ENCODE measurements at regions not wholly inside any gene's neighbourhood (a gene's known extent, or its start where the extent isn't known, plus 50 kb on each side); places are given as distances from the start of the nearest gene placed in this dataset.

DNA sequence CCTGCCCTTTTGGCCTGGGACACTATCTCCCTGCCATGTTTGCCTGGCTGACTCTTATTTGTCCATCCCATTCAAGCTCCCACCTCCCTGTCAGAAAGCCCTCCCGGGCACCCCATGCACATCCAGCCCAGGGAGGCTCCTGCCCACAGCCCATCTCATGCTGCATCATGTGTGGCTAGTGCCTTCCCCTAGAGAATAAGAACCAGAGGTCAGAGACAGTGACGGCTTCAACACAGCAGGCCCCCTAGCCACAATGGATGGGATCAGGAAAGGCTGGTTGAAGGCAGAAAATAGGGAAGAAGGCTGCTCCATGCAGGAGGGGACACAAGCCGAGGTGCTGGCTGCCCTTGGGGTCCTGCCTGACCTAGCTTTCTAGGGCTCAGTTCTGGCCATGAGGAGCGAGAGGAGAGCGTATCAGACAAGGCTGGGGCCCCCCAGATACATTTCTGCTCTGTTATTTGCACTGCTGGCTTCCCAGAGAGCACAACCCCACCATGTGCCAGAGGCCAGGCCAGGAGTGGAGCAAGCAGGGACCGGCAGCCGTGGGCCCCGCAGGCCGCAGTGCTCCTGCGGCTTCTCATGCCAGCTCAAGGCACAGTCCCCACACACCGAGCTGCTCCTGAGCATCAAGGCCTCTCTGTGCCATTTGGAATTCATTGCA is 161.1 kb upstream of the ZMIZ1 start:
- no peak for DNase-seq (ENCODE audit: low read depth)

DNA sequence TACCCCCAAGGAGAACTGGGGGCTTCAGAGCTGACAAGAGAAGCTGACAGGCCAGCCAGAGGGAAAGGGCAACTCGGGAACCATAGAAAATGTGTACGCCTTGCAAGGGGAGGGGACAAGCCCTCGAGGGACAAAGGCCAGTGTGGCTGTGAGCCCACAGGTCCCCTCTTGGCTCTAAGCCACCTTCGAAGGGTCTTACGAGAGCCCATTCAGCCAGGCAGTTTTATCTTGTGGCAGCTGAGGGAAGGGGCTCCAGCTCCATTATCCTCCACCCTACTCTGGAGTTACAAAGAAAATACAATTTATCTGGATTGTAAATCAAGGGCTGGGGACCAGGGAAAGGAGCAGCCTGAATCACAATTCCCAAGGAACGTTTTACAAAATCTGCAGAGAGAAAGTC is 159.5 kb upstream of the ZMIZ1 start:
- DNase-seq (ENCODE audit: low read depth): no peak

- no peak for DNase-seq (ENCODE audit: low read depth)
These were observed 158.7 kb upstream of the ZMIZ1 start for GRCh38 chr10:78910021-78910420.

GRCh38 chr10:78910476-78910875 is 158.3 kb upstream of the ZMIZ1 start:
- no peak for DNase-seq (ENCODE audit: low read depth)

DNA sequence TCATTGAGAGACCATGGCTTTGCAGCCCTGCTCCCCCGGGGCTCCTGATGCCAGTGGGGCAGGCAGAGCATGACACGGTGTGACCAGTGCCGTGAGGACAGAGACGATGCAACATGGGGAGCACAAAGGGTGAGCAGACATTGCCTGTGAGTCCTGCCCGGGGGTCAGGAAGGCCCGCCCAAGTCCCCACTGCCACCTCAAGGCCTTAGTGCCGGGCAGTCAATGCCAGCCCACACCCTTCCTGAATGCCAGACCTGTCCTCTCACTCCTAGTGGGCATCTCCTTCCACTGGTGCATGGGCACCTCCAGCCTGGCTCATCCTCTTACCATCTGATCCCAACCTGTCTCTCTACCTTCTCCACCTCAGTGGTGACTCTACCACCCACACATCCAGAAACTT is 157.9 kb upstream of the ZMIZ1 start:
- DNase-seq (ENCODE audit: low read depth): no peak

DNA sequence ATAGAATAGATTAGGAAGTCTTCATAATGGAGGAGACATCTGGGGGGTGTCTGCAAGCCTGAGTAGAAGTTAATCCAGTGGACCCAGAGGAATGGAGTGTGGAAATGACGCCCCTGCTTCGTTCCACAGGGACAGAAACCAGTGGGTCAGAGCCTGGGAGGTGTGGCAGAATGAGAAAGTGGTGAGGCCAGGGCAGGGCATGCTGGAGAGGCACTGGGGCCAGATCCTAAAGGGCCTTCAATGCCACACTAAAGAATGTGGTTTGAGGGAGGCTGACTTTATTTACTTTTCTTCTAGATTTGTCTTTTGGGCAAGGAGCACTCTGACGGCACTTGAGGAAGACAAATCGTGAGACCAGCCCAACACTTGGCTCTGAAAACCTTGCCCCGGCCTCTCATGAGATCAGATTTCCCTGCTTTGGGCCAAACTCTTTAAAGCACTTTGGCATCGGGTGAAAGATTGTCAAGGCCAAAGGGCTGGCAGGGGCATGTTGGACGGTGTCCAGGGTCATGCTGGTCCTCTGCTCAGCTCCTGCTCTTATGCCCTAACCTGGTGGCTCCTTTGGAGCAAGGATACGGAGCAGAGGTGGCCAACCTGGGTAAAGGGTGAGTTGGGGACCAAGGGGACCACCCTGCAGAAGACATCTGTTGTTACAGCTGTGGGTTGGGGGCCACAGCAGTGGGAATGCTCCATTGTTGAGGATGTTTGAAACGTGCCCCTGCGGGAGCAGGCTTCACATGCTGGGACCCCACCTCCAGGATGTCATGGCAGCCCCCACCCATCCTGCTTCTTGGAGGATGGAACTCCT is 157.0 kb upstream of the ZMIZ1 start:
- DNase-seq (ENCODE audit: low read depth): no peak

DNA sequence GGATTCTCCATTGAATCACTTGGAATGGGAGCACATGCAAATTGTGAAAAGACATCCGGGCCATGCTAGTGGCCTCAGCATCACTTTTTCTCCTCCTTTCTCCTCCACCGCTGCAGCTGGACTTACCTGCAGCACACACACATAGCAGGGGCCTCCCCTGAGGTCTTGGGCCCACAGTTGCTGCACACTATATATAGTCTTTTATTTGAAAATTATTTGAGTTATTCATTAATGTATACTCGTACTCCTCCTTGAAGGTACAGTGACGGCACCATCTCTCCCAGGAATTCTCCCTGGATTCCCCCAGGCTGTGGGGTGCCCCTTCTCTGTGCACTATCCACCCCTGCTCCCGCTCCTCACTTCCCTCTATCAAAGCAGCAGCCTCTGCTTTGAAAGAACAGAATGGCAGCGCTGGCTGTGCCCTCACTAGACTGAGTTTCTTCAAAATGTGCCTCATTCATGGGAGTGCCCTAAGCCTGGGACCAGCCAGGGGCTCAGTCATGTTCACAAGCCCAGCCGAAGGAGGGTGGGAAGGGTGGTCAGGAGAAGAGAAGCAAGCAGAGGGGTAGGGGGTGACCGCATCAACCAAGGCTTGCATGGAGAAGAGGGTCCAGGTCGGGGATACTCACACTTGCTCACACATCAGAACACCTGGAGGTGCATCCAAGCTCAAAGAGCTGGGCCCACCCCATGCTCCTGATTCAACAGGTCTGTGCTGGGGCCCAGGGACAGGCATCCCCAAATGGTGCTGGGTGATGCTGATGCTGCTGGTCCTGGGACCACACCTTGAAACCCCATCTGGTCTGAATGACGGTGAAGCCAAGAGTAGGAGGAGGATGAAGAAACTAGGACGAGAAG is 156.2 kb upstream of the ZMIZ1 start:
- no peak for DNase-seq (ENCODE audit: low read depth)

- no peak for DNase-seq (ENCODE audit: low read depth)
These were observed 155.3 kb upstream of the ZMIZ1 start for GRCh38 chr10:78913219-78914059.

- no peak for DNase-seq (ENCODE audit: low read depth)
These were observed 154.7 kb upstream of the ZMIZ1 start for GRCh38 chr10:78914060-78914378.

DNA sequence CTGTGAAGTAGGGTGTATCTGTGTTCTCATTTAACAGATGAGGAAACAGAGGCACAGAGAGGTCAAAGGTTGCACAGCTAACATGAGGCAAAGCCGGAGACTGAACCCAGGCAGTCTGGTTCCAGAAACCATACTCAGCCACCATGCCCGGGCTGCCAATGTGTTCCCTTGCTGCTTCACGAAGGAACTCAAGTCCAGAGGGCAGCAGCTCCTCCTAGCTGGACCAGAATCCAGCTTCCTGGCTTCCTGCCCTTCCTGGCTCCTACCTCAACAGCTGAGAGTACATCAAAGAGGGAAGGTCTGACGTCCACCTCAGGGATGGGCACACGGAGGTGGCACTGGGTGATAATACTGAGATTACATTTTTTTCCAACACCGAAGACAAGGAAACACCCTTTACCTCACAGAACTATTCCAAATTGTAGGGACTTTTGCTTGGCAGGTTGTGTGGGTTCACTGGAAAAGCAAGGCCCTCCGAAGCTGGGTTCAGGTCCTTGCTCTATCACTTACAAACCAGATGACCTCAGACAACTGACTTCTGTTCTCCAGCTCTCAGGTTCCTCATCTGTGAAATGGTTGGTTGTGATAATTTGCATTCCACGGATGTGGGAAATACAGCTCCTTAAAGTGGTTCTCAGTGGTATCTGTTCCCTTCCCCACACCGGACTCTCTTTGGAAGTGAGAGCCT is 154.1 kb upstream of the ZMIZ1 start:
- DNase-seq (ENCODE audit: low read depth): no peak

DNA sequence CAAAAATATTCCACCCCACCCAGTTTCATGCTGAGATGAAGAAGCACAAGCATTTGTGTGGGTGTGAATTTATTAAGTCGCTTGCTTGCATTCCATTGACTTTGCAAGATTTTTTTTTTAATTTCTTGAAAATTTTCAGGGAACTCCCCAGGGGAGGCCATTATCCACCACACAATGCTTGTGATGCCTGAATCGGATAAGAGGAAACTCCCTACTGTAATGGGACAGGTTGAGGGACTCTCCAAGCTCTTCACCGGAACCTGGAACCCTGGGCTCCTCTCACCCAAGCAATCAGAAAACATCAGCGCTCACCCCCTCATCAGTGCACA is 153.6 kb upstream of the ZMIZ1 start:
- no peak for DNase-seq (ENCODE audit: low read depth)

DNA sequence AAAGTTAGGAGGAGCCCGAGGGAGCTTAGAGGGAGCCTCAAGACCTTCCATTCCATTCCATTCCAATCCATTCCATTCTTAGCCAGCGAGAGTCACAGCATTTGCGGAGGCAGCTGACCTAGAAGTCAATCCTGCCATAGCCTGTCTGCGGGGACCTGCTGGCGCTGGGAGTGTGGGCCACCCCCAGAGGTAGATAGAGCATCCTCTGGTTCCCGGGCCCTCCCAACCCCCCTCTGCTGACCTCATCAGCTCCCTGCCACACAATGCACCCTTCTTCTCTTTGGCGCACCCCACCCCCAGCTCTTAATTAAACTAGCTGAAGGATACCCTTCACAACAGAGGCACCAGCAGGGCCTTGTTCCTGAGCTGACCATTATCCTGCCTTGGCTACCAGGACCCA is 152.5 kb upstream of the ZMIZ1 start:
- DNase-seq (ENCODE audit: low read depth): no peak

DNA sequence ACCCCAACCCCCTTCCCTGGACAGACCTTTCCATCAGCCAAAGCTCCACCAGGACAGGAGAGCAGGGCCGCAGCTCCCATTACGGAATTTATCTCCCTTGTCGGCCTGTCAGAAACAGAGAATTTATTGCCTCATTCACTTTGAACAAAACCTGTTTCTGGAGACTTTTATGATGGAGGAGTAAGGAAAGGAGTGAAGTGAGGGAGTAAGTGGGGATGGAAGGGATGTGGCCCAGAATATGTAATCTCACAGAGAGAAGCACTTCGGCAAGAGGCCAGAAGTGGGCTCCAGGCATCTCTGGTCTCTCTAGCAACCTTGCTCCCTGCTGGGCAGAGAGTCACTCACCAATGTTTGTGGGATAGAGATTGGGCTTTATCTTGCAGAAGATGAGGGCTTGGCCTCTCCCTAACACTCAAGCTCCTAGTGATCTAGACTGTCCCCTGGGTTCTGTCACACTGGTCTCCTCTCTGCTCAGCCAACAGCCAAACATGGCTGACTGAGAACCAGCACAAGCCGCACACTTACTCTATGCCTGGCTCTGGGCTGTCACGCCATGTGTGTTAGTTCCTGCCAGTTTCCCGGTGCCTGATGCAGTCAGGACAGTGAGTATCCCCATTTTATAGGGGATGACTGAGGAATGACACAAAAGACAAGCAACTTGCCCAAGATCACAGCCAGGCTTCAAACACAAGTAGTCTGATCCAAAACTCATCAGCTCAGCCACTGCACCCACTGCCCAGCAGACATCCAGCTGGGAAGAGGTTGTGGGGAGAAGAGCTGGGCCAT is 149.4 kb upstream of the ZMIZ1 start:
- DNase-seq (ENCODE audit: low read depth): no peak

GRCh38 chr10:78920011-78920410 is 148.8 kb upstream of the ZMIZ1 start:
- no peak for DNase-seq (ENCODE audit: low read depth)

- DNase-seq (ENCODE audit: low read depth): no peak
These were observed 146.9 kb upstream of the ZMIZ1 start for GRCh38 chr10:78921895-78922294.

GRCh38 chr10:78923647-78924318 is 145.0 kb upstream of the ZMIZ1 start:
- no peak for DNase-seq (ENCODE audit: low read depth)

DNA sequence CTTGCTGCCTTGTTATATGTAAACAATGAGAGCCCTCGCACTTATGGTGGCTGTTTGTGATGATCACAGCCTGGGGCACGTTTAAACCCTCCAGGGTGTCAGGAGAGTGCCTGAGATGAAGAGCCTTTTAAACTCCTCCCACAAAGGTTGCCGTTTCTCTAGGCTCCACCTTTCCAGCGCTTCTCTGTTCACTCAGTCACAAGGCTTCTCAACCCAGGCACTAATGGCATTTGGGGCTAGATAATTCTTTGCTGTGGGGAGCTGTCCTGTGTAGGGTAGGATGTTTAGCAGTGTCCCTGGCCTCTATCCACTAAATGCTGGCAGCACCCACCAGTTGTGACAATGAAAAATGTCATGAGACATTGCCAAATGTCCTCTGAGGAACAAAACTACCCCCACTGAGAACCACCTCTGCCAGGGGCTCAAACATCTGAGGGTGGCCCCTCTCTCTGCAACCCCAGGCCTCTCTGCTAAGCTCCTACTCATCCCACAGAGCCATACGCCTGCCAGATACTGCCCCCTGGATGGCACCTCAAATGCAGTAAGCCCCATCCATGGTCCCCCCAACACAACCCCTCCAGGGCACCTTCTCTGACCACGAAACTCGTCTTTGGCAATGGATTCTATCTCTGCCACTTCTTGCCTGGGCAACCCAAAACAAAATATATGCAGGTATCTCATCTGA is 144.3 kb upstream of the ZMIZ1 start:
- no peak for DNase-seq (ENCODE audit: low read depth)

- DNase-seq (ENCODE audit: low read depth): no peak
These were observed 143.5 kb upstream of the ZMIZ1 start for GRCh38 chr10:78925275-78925674.

DNA sequence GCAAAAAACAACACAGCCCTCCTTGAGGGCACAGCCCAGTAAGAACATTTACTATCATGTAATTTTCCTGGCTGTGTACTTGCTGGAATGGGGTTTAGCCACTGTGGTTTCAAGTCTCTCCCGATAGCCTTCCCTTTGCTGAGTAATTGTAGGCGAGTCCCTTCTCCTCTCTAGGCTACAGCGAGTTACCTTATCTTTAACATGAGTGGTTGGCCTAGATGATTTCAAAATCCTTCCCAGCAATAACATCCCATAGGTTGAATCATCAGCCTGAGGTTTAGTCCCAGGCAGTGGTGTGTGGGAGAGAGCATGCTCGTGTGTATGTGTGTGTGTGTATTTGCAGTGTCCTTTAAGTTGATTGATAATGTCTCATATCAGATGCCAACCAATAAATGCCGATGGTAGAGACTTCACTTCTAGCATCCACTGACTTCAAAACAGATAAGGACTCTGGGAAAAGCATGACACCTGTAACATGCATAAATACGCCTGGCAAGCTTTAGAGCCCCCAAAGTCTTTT is 142.9 kb upstream of the ZMIZ1 start:
- no peak for DNase-seq (ENCODE audit: low read depth)

Data from stimulated activated CD8-positive, alpha-beta memory T cell treated with anti-CD3 and anti-CD28 coated beads, Interleukin-12 subunit alpha, Interleukin-12 subunit beta, amount 100 ng/mL, for 4 hours (primary cell).